K562 (cell line): ENCODE measurements at regions not wholly inside any gene's neighbourhood (a gene's known extent, or its start where the extent isn't known, plus 50 kb on each side); places are given as distances from the start of the nearest gene placed in this dataset.

Experiments
- ATAC-seq: fragments of 200-7000 bp; cut with Tn5 transposase; 3 replicates; pipeline ENCODE4 v1.9.1; 2020; ENCODE audit warnings: moderate library complexity
- BruUV-seq: library from RNA; stranded (reverse); fragments of 400-500 nt; replicated peaks from 2 replicates; lab custom pipeline; 2021; lab: Mats Ljungman, UMichigan
- CTCF ChIA-PET: fragments of 300-600 bp; formaldehyde crosslinking; extraction: SDS; loops from one replicate; lab custom pipeline; 2021; ENCODE audit warnings: low intra/inter-chr PET ratio; lab: Yijun Ruan, JAX
- POLR2A ChIA-PET: fragments of 300-600, 350-650 bp; sonication (Branson Sonifier 250); formaldehyde crosslinking; extraction: SDS; loops from one replicate; lab custom pipeline; 2021; ENCODE audit warnings: antibody characterized with exemption, inconsistent platforms; lab: Yijun Ruan, JAX
- DNase-seq, 4 experiments: peaks; one replicate each; pipeline versions ENCODE4 v3.0.0 to v3.0.0-alpha.2; 2011 to 2018; ENCODE audit warnings: low spot score in 3 of 4, mixed read lengths in 3 of 4; ENCODE audit errors: extremely low read depth in 1 of 4
- FAIRE-seq: peaks from 2 replicates; lab custom pipeline; 2011; peaks lifted over from hg19 to GRCh38; lab: Jason Lieb, UNC
- H2AFZ ChIP-seq: 2 replicates; pipeline ENCODE4 v1.6.0; 2011; ENCODE audit warnings: low read depth, low read length, control low read depth, inconsistent platforms
- H3K27ac ChIP-seq: fragments of 200-600 bp; 3 replicates; pipeline ENCODE4 v1.8.0; 2011; ENCODE audit warnings: low read depth, mild to moderate bottlenecking, control low read depth, inconsistent platforms, low read length, moderate library complexity, mixed read lengths; ENCODE audit errors: extremely low read depth
- H3K27me3 ChIP-seq, 2 experiments: fragments of 300-600 bp in 1 of 2; 2 replicates in 1 of 2; 3 replicates in 1 of 2; pipeline versions ENCODE4 v1.6.0 to v1.8.0; 2011; ENCODE audit warnings: inconsistent platforms in 2 of 2, low read length in 2 of 2, mild to moderate bottlenecking in 1 of 2, mixed read lengths in 1 of 2, moderate library complexity in 1 of 2; ENCODE audit not compliant: control insufficient read depth in 2 of 2, insufficient read depth in 2 of 2
- H3K36me3 ChIP-seq: fragments of 300-600 bp; 3 replicates; pipeline ENCODE4 v1.8.0; 2011; ENCODE audit warnings: mild to moderate bottlenecking, low read length, inconsistent platforms; ENCODE audit not compliant: control insufficient read depth, insufficient read depth
- H3K4me1 ChIP-seq, 2 experiments: fragments of 200-600 bp in 1 of 2; replicated peaks in 1 of 2; 2 replicates in 1 of 2; 3 replicates in 1 of 2; pipeline versions ENCODE4 v1.5.1 to v1.8.0; 2011; ENCODE audit warnings: inconsistent platforms in 2 of 2, low read length in 2 of 2, mild to moderate bottlenecking in 1 of 2, mixed read lengths in 1 of 2, moderate library complexity in 1 of 2; ENCODE audit not compliant: control insufficient read depth in 2 of 2, insufficient read depth in 2 of 2
- H3K4me2 ChIP-seq: 2 replicates; pipeline ENCODE4 v1.6.1; 2011; ENCODE audit warnings: low read length, control low read depth, inconsistent platforms, mixed read lengths; ENCODE audit not compliant: insufficient read depth
- H3K4me3 ChIP-seq: fragments of 200-600 bp; sonication (generic), shearing (Covaris generic); 2 replicates; pipeline ENCODE4 v1.5.1; 2016; ENCODE audit warnings: control low read depth, inconsistent platforms
- H3K79me2 ChIP-seq: fragments of 200-600 bp; 3 replicates; pipeline ENCODE4 v1.8.0; 2011; ENCODE audit warnings: low read length, inconsistent platforms; ENCODE audit not compliant: control insufficient read depth, insufficient read depth
- H3K9ac ChIP-seq, 2 experiments: 2 replicates each; pipeline versions ENCODE4 v1.6.0 to v1.6.1; 2011; ENCODE audit warnings: low read depth in 2 of 2, low read length in 2 of 2, control low read depth in 1 of 2, inconsistent platforms in 1 of 2, mild to moderate bottlenecking in 1 of 2, mixed read lengths in 1 of 2; ENCODE audit not compliant: insufficient read depth in 1 of 2
- H3K9me1 ChIP-seq: one replicate; pipeline ENCODE4 v1.6.0; 2011; ENCODE audit warnings: inconsistent platforms, mild to moderate bottlenecking, low read length, moderate library complexity; ENCODE audit not compliant: control insufficient read depth, insufficient read depth
- H3K9me3 ChIP-seq: replicated peaks from 2 replicates; pipeline ENCODE4 v1.5.1; 2011; ENCODE audit warnings: low read depth, low read length, inconsistent platforms; ENCODE audit not compliant: control insufficient read depth, insufficient read depth
- H4K20me1 ChIP-seq: replicated peaks from 2 replicates; pipeline ENCODE4 v1.6.1; 2011; ENCODE audit warnings: low read length, inconsistent platforms, mixed read lengths; ENCODE audit not compliant: control insufficient read depth, insufficient read depth
- CC2D1A ChIP-seq: fragments of 450-650 bp; IDR thresholded peaks from 2 replicates; pipeline ENCODE4 v1.6.1; 2017; ENCODE audit warnings: mild to moderate bottlenecking
- ESRRA ChIP-seq: fragments of 450-650 bp; IDR thresholded peaks from 2 replicates; pipeline ENCODE4 v1.6.1; 2014; ENCODE audit warnings: low read depth, mild to moderate bottlenecking, moderate library complexity, borderline replicate concordance
- RCOR1 ChIP-seq, 2 experiments: IDR thresholded peaks; 2 replicates each; pipeline ENCODE4 v1.6.1; 2012; ENCODE audit warnings: low read depth in 2 of 2, low read length in 2 of 2, borderline replicate concordance in 1 of 2, improper control_type of control experiment in 1 of 2
- SAFB2 ChIP-seq: fragments of 200-400 bp; formaldehyde crosslinking; IDR thresholded peaks from 2 replicates; pipeline ENCODE4 v1.6.1; 2018; ENCODE audit warnings: borderline replicate concordance, low read length, low read depth, moderate library complexity; ENCODE audit not compliant: severe bottlenecking
- SFPQ ChIP-seq: fragments of 200-400 bp; formaldehyde crosslinking; IDR thresholded peaks from 2 replicates; pipeline ENCODE4 v1.6.1; 2017; ENCODE audit warnings: mild to moderate bottlenecking, low read depth, low read length, moderate library complexity
- TARDBP ChIP-seq: fragments of 450-650 bp; IDR thresholded peaks from 2 replicates; pipeline ENCODE4 v1.6.1; 2016
- THRAP3 ChIP-seq: fragments of 450-650 bp; IDR thresholded peaks from 2 replicates; pipeline ENCODE4 v1.6.1; 2016; ENCODE audit warnings: mild to moderate bottlenecking, inconsistent platforms, borderline replicate concordance
- ZBTB7A ChIP-seq: IDR thresholded peaks from 2 replicates; pipeline ENCODE4 v1.6.1; 2011; ENCODE audit warnings: low read depth, mild to moderate bottlenecking, low read length, moderate library complexity, borderline replicate concordance; ENCODE audit not compliant: control insufficient read depth
- ZEB2 ChIP-seq: fragments of 450-650 bp; IDR thresholded peaks from 2 replicates; pipeline ENCODE4 v1.6.1; 2016
- ZNF277 ChIP-seq: fragments of 250-450 bp; sonication (Bioruptor Pico); IDR thresholded peaks from 2 replicates; pipeline ENCODE4 v1.8.0; 2022; ENCODE audit warnings: inconsistent platforms, mild to moderate bottlenecking, moderate library complexity, borderline replicate concordance
- ZNF699 ChIP-seq: fragments of 250-450 bp; sonication (Bioruptor Pico); IDR thresholded peaks from 2 replicates; pipeline ENCODE4 v1.8.0; 2021; ENCODE audit warnings: mild to moderate bottlenecking, moderate library complexity; ENCODE audit not compliant: insufficient replicate concordance
- ZNF76 ChIP-seq: fragments of 250-450 bp; sonication (Bioruptor Pico); IDR thresholded peaks from 2 replicates; pipeline ENCODE4 v1.4.0; 2020; ENCODE audit warnings: mild to moderate bottlenecking, moderate library complexity, borderline replicate concordance
- WGBS: fragments of 100-300 bp; shearing (Covaris generic); methylation state at CpG from one replicate; pipeline ENCODE4 v1.1.6; 2016; ENCODE audit warnings: low coverage, mixed read lengths; ENCODE audit not compliant: insufficient coverage; ENCODE audit errors: missing lambda C conversion rate; 5-methylcytosine and 5-hydroxymethylcytosine counted together
- in situ Hi-C: fragments of 300-500 bp; cut with MboI; formaldehyde crosslinking; loops from 4 replicates; pipeline ENCODE4 v1.15.0; 2018; ENCODE audit warnings: inconsistent platforms, mixed read lengths
- intact Hi-C: fragments of 100-400 bp; cut with micrococcal nuclease; formaldehyde crosslinking; loops from 2 replicates; pipeline ENCODE4 v1.14.2; 2022
- TF ChIP-seq, protein P1 (sequence below): IDR thresholded peaks from 3 replicates; pipeline ENCODE4 v1.6.1; 2011; ENCODE audit warnings: borderline replicate concordance, mild to moderate bottlenecking, moderate library complexity; ENCODE audit not compliant: insufficient read length; ENCODE audit errors: extremely low read depth
- TF ChIP-seq, protein P2 (sequence below): sonication (generic); formaldehyde crosslinking; IDR thresholded peaks from 2 replicates; pipeline ENCODE4 v1.8.0; 2022; ENCODE audit warnings: mild to moderate bottlenecking, missing genetic modification reagents

GRCh38 chr2:104741860-104742259 lies 112.1 kb upstream of the POU3F3 start:
- ATAC-seq: no peak
- TF ChIP-seq, protein P1, sequence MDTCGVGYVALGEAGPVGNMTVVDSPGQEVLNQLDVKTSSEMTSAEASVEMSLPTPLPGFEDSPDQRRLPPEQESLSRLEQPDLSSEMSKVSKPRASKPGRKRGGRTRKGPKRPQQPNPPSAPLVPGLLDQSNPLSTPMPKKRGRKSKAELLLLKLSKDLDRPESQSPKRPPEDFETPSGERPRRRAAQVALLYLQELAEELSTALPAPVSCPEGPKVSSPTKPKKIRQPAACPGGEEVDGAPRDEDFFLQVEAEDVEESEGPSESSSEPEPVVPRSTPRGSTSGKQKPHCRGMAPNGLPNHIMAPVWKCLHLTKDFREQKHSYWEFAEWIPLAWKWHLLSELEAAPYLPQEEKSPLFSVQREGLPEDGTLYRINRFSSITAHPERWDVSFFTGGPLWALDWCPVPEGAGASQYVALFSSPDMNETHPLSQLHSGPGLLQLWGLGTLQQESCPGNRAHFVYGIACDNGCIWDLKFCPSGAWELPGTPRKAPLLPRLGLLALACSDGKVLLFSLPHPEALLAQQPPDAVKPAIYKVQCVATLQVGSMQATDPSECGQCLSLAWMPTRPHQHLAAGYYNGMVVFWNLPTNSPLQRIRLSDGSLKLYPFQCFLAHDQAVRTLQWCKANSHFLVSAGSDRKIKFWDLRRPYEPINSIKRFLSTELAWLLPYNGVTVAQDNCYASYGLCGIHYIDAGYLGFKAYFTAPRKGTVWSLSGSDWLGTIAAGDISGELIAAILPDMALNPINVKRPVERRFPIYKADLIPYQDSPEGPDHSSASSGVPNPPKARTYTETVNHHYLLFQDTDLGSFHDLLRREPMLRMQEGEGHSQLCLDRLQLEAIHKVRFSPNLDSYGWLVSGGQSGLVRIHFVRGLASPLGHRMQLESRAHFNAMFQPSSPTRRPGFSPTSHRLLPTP: no peak
- TF ChIP-seq ZEB2 (no peak), CC2D1A (no peak), ZNF699 (CRISPR knock-in tag) (no peak), ESRRA (no peak), SFPQ (no peak), ZBTB7A (no peak), ZNF76 (CRISPR knock-in tag) (no peak), THRAP3 (no peak), RCOR1 (IDR thresholded peaks at IDR 0.05; ENCODE audit: borderline replicate concordance in 1 of 2, low read depth in 2 of 2, low read length in 2 of 2) (no peak), SAFB2 (no peak), TARDBP (no peak), ZNF277 (CRISPR knock-in tag) (no peak)
- TF ChIP-seq, protein P2, sequence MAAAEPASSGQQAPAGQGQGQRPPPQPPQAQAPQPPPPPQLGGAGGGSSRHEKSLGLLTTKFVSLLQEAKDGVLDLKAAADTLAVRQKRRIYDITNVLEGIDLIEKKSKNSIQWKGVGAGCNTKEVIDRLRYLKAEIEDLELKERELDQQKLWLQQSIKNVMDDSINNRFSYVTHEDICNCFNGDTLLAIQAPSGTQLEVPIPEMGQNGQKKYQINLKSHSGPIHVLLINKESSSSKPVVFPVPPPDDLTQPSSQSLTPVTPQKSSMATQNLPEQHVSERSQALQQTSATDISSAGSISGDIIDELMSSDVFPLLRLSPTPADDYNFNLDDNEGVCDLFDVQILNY: no peak
- in situ Hi-C loops: no loop called here
- Histone ChIP-seq H3K36me3 (no peaks in the 10 kb centered on the region), H3K9me1 (no peaks in the 10 kb centered on the region), H3K4me2 (no peak overlapping the region), H3K9ac (no peak overlapping the region), H3K27ac (no peak overlapping the region), H3K27me3 (peaks cover 4 to 12% of the 10 kb centered on the region in 2 experiments; a peak in 3 of 5 replicates), H3K79me2 (no peaks in the 10 kb centered on the region), H3K9me3 (no peaks in the 10 kb centered on the region), H4K20me1 (no peaks in the 10 kb centered on the region), H2AFZ (no peak overlapping the region), H3K4me3 (no peak overlapping the region), H3K4me1 (no peaks in the 10 kb centered on the region)
- CTCF ChIA-PET: no interaction called here
- no peak for FAIRE-seq
- BruUV-seq: no TSS peak
- intact Hi-C loops: no loop called here
- DNase-seq: no peak
- 0% methylated on average over 3 of the region's 3 CpGs for WGBS
- POLR2A ChIA-PET: interaction anchor here (2.0 kb wide), 1 partner anchor 10 kb away, joined by 5 read pairs; no protein-coding TSS in a partner anchor
